GM18909 (cell line): ENCODE measurements at regions not wholly inside any gene's neighbourhood (a gene's known extent, or its start where the extent isn't known, plus 50 kb on each side); places are given as distances from the start of the nearest gene placed in this dataset.

Source experiments
- ATAC-seq: cut with Tn5 transposase; IDR thresholded peaks from one replicate; pipeline ENCODE4 v1.9.1; 2021; ENCODE audit warnings: mild to moderate bottlenecking; ENCODE audit not compliant: unreplicated experiment, poor library complexity

GRCh38 chrX:125765347-125765746 is 400.7 kb downstream of the DCAF12L2 start:
- ATAC-seq: no peak

DNA sequence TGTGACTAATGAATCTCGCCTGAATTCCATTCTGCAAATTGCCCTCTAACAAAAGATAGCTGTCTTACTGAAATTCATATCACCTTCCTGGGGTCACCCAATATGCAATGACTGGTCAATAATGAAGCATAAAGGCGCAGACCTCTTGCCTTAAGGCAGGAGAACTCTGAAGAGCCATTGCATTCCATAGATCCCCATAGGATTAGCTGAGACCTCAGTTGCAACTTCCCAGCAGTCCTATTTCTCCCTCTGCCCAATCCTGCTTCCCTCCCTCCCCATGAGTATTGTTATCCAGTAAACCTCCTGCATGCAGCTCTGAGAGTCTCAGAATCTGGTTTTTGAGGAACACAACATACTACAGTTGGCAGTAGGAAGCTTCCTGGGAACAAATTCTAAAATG is 396.5 kb downstream of the DCAF12L2 start:
- ATAC-seq: no peak

- ATAC-seq: no peak
These were observed 387.8 kb downstream of the DCAF12L2 start for GRCh38 chrX:125778261-125778660.

DNA sequence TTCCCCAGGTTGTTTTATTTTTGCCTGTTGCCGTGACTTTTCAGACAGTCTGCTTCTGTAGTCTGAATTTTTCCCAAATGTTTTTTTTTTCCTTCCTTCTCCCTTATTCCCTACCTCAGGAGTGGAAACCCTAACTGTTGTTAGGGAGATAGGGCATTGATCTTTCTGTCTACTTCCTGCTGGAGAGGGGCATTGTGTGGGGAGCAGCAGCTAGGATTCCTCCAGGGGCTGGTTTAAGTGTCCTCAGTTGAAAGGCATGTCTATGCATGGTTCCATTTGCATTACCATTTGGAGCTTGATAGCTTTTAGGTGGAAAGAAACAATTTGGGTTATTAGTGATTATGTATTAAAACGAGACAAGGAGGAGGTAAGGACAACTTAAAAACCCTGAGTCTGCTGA is 383.9 kb downstream of the DCAF12L2 start:
- ATAC-seq: no peak

- ATAC-seq: no peak
These were observed 379.8 kb downstream of the DCAF12L2 start for GRCh38 chrX:125786316-125786715.

GRCh38 chrX:125791787-125792186 is 374.3 kb downstream of the DCAF12L2 start:
- ATAC-seq: no peak

GRCh38 chrX:125810856-125811255 is 355.2 kb downstream of the DCAF12L2 start:
- no peak for ATAC-seq

DNA sequence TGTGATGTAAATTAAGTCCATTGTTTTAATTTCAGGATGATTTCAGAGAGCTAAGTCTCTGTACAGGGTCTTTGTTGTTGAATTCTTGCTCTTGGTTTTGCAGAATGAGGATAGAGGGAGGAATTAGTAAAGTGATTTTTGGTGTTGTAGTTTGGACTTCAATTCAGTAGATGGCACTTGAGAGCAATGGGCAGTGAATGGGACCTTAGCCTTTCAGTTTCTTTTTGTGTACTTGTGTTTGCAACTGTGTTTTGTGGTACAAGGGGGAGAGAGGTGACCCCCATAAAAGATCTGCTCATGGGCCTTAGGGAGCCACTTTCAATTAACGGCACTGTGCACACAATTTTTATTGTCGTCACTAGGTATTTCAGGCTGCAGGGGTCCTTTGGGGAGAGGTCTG is 340.0 kb downstream of the DCAF12L2 start:
- no peak for ATAC-seq

DNA sequence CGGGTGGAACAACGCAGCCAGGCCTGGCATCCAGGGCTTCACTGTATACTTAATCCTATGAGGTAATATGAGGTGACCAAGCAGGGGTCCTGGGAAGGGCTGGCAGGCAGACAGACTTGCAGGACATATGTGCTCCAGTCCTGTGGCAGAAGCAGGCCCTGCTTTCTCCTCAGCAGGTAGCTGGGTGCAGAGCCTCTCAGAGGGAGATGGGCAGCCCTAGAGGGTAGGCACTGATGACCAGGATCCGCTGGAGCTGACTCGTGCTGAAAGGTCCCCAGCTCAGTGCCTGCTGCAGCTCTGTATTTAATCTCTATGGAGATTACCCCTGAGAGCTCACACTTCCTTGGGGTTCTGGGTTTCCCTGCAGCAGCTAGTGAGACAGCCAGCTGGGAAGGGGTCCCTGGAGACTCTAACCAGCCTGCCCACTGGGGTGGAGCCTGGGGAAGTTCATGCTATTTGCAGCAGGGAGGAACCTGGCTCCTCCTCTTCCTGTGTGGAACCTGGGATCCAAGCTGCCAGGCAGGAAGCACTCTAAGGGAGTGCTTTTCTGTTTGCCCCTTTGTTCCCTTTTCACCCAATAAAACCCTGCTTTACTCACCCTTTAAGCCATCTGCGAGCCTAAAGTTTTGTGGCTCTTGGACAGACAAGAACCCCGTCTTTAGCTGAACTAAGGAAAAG is 339.2 kb downstream of the DCAF12L2 start:
- ATAC-seq: no peak

GRCh38 chrX:125846271-125846670 is 319.8 kb downstream of the DCAF12L2 start:
- no peak for ATAC-seq

DNA sequence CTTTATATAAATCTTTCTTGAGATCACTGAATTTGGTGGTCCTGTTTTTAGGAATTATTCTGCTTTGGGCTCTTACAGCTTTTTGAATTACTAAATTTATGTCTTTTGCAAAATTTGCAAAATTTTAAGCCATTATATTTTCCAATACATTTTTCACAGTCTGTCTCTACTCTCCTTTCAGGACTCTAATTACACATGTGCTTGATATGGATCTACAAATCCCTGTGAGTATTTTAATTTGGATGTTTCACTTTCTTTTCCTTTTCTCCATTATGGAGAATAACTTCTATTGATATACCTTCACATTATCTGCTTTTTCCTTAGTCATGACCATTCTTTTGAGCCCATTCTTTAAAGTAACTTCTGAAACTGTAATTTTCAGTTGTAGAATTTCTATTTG is 315.4 kb downstream of the DCAF12L2 start:
- no peak for ATAC-seq

DNA sequence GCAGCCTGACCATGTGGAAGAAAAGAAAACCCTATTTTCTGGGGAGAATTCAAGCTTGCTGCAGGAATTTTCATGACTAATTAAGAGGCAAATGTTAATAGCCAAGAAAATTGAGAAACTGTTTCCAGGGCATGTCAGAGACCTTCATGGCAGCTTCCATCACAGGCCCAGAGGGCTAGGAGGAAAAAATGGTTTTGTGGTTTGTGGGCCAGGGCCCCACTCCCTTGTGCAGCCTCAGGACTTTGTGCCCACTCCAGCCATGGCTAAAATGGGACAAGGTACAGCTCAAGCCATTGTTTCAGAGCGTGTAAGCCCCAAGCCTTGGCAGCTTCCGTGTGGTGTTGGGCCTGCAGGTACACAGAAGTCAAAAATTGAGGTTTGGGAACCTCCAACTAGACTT is 282.9 kb downstream of the DCAF12L2 start:
- ATAC-seq: no peak

- no peak for ATAC-seq
These were observed 271.1 kb downstream of the DCAF12L2 start for GRCh38 chrX:125894947-125895346.

DNA sequence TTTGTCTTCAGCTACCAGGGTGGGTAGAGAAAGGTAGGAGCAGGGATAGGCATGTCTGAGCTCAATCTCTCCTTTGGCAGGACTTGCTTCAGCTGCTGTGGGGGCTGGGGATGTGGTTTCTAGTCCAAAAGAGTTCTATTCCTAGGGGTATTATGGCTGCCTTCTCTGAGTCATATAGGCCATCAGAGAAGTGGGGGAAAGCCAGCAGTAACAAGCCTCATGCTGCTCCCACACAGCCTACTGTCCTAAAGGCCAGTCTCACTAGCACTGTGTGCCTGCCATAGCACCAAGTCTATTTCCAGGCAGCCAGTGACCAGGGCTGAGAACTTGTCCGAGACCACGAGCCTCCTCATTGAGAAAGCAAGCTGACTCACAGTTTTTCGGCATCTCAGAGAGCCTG is 270.6 kb downstream of the DCAF12L2 start:
- ATAC-seq: no peak

DNA sequence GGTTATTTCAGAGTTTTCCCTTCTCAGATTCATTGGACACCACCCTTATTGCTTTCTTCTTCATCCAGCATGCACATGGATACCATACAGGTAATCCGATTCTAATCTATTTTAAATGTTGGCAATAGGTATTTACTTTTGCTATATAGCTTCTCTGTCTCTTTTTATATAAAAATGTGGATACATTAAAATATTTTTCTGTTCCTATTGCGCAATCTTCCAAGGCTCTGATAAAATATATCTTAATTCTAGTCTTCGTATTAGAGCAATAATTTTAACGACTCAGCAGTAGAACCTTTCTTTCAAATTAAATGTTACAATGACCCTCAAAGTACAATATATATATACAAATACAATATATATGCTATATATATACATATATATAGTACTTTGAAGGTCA is 239.8 kb downstream of the DCAF12L2 start:
- no peak for ATAC-seq

GRCh38 chrX:125940985-125941384 is 225.1 kb downstream of the DCAF12L2 start:
- no peak for ATAC-seq

DNA sequence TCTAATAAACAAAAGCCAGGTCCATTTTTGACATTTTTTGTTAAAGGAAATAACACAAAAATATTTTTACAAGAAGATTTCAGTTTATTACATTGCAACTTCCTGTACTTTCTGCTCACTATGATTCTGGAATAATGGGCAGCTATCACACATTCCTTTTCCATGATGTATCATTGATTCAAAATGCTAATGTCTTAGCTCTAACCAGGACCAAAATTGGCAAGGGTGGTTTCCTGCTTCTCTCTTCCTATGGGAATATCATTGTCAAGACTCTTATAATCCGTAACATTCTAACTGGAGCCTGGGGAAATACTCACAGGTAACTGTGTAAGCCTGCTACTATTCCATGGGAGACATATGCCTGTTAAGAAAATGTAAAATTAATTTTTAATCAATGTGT is 218.6 kb downstream of the DCAF12L2 start:
- no peak for ATAC-seq

- no peak for ATAC-seq
These were observed 213.1 kb downstream of the DCAF12L2 start for GRCh38 chrX:125952973-125953372.

DNA sequence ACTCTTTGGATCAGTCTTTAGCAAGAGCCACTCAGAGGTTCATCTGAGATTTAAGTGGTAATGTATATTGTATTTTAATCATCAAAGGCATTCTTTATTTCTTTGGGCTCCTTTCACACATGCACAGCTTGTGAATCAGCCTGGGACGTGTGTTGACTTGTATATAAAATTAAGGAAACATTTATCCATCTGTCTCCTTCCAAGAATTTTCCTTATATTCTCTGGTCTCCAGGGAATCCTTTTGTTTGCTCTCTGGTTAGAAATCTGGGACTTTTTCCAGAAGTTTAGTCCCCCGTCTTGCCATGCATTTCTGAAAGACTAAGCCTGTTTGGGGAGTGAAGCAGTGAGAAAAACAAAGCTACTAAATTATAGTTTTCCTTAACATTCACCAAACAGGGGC is 212.3 kb downstream of the DCAF12L2 start:
- ATAC-seq: no peak

- no peak for ATAC-seq
These were observed 211.9 kb downstream of the DCAF12L2 start for GRCh38 chrX:125954236-125954635.

- no peak for ATAC-seq
These were observed 188.2 kb downstream of the DCAF12L2 start for GRCh38 chrX:125977851-125978250.

- ATAC-seq: no peak
These were observed 167.7 kb downstream of the DCAF12L2 start for GRCh38 chrX:125998432-125998831.

DNA sequence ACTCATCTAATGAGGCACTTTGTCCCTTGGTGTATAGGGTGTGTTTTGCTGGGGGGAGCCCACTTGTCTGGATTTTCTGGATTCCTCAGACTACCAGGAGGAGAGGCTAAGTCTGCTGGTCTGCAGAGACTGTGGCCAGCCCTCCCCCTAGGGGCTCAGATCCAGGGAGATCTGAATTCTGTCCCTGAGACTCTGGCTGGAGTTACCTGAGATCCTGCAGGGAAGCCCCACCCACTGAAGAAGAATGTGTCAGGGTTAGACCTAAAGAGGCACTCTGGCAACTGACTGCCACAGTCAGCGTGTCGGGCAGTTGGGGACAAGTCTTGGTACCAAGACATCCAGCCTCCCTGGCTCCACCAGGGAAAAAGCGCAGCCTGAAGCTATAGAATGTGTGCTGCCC is 138.9 kb downstream of the DCAF12L2 start:
- no peak for ATAC-seq
